Astrocyte (in vitro differentiated cells and primary cell): ENCODE measurements at regions not wholly inside any gene's neighbourhood (a gene's known extent, or its start where the extent isn't known, plus 50 kb on each side); places are given as distances from the start of the nearest gene placed in this dataset.

Source experiments
- DNase-seq: peaks from one replicate; pipeline ENCODE4 v3.0.0-alpha.2; 2010; ENCODE audit warnings: low read depth
- FAIRE-seq: peaks from 2 replicates; lab custom pipeline; 2011; peaks lifted over from hg19 to GRCh38; lab: Jason Lieb, UNC
- H2AFZ ChIP-seq: 2 replicates; pipeline ENCODE4 v1.6.0; 2012; ENCODE audit warnings: low read depth, low read length, inconsistent platforms
- H3K27ac ChIP-seq: 2 replicates; pipeline ENCODE4 v1.5.1; 2011; ENCODE audit warnings: low read depth, low read length, inconsistent platforms
- H3K27me3 ChIP-seq: 2 replicates; pipeline ENCODE4 v1.6.0; 2011; ENCODE audit warnings: low read length, inconsistent platforms; ENCODE audit not compliant: insufficient read depth
- H3K36me3 ChIP-seq: 2 replicates; pipeline ENCODE4 v1.5.1; 2011; ENCODE audit warnings: low read length, inconsistent platforms; ENCODE audit not compliant: insufficient read depth
- H3K4me1 ChIP-seq: 2 replicates; pipeline ENCODE4 v1.5.1; 2011; ENCODE audit warnings: low read length, inconsistent platforms; ENCODE audit not compliant: insufficient read depth
- H3K4me2 ChIP-seq: 2 replicates; pipeline ENCODE4 v1.6.0; 2012; ENCODE audit warnings: low read length, inconsistent platforms
- H3K4me3 ChIP-seq: 2 replicates; pipeline ENCODE4 v1.5.1; 2011; ENCODE audit warnings: low read depth, mild to moderate bottlenecking, low read length, inconsistent platforms; ENCODE audit not compliant: insufficient read depth
- H3K79me2 ChIP-seq: 2 replicates; pipeline ENCODE4 v1.6.0; 2012; ENCODE audit warnings: mild to moderate bottlenecking, low read length, inconsistent platforms; ENCODE audit not compliant: insufficient read depth
- H3K9ac ChIP-seq: 2 replicates; pipeline ENCODE4 v1.6.0; 2012; ENCODE audit warnings: mild to moderate bottlenecking, low read length, inconsistent platforms
- H3K9me3 ChIP-seq: 2 replicates; pipeline ENCODE4 v1.5.1; 2012; ENCODE audit warnings: low read depth, mild to moderate bottlenecking, low read length, inconsistent platforms; ENCODE audit not compliant: insufficient read depth
- H4K20me1 ChIP-seq: 2 replicates; pipeline ENCODE4 v1.6.0; 2012; ENCODE audit warnings: low read length, inconsistent platforms; ENCODE audit not compliant: insufficient read depth
- H3K27ac Mint-ChIP-seq: one replicate; pipeline ENCODE4 v1.8.0; 2021; ENCODE audit warnings: mild to moderate bottlenecking, mixed read lengths; ENCODE audit not compliant: unreplicated experiment
- H3K27me3 Mint-ChIP-seq: one replicate; pipeline ENCODE4 v1.8.0; 2021; ENCODE audit warnings: low read depth, mixed read lengths; ENCODE audit not compliant: unreplicated experiment
- H3K36me3 Mint-ChIP-seq: one replicate; pipeline ENCODE4 v1.8.0; 2021; ENCODE audit warnings: low read depth, mixed read lengths; ENCODE audit not compliant: unreplicated experiment
- H3K4me1 Mint-ChIP-seq: one replicate; pipeline ENCODE4 v1.8.0; 2021; ENCODE audit warnings: low read depth, mixed read lengths; ENCODE audit not compliant: unreplicated experiment
- H3K4me3 Mint-ChIP-seq: one replicate; pipeline ENCODE4 v1.8.0; 2021; ENCODE audit warnings: mild to moderate bottlenecking, moderate library complexity, mixed read lengths; ENCODE audit not compliant: unreplicated experiment
- H3K9me3 Mint-ChIP-seq: one replicate; pipeline ENCODE4 v1.8.0; 2021; ENCODE audit warnings: mild to moderate bottlenecking, mixed read lengths; ENCODE audit not compliant: unreplicated experiment
- EZH2 ChIP-seq: IDR thresholded peaks from 2 replicates; pipeline ENCODE4 v1.6.1; 2012; ENCODE audit warnings: mild to moderate bottlenecking, low read length, inconsistent platforms; ENCODE audit not compliant: insufficient read depth
- TF ChIP-seq, protein P1 (sequence below): IDR thresholded peaks from 2 replicates; pipeline ENCODE4 v1.5.1; 2011; ENCODE audit warnings: low read depth, mild to moderate bottlenecking, inconsistent platforms, low read length, moderate library complexity; ENCODE audit not compliant: insufficient read depth

DNA sequence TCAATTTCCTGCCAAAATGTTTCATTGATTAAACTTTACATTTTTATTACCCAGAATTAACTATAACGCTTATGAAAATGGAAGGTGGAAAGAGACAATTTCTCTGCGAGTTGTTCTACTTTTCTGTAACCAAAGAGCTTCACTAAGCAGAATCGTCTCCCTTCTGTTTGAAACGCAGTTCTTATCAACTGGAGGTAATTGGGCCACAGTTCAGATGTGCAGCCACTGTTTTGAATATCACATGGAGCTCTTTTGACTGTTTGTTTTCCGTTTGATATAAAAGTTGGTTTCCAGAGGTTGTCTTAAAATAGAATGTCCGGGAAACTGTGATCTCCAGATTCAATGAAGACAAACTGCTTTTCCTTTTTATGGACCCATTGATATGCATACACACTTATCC, 183.3 kb upstream of the SEL1L start:
- Histone ChIP-seq H3K79me2 (no peaks in the 10 kb centered on the region), H3K36me3 (no peaks in the 10 kb centered on the region), H3K4me2 (no peak overlapping the region), H3K4me1 (no peaks in the 10 kb centered on the region), H2AFZ (no peak overlapping the region), H3K4me3 (no peak overlapping the region), H3K27me3 (no peaks in the 10 kb centered on the region), H3K9me3 (no peaks in the 10 kb centered on the region), H3K9ac (no peak overlapping the region), H4K20me1 (no peaks in the 10 kb centered on the region), H3K27ac (no peak overlapping the region)
- H3K36me3 Mint-ChIP-seq: no peaks in the 10 kb centered on the region
- DNase-seq (no peak), FAIRE-seq (no peak)
- H3K4me1 Mint-ChIP-seq: no peaks in the 10 kb centered on the region
- peaks cover 4% of the 10 kb centered on the region for H3K9me3 Mint-ChIP-seq
- TF ChIP-seq, protein P1, sequence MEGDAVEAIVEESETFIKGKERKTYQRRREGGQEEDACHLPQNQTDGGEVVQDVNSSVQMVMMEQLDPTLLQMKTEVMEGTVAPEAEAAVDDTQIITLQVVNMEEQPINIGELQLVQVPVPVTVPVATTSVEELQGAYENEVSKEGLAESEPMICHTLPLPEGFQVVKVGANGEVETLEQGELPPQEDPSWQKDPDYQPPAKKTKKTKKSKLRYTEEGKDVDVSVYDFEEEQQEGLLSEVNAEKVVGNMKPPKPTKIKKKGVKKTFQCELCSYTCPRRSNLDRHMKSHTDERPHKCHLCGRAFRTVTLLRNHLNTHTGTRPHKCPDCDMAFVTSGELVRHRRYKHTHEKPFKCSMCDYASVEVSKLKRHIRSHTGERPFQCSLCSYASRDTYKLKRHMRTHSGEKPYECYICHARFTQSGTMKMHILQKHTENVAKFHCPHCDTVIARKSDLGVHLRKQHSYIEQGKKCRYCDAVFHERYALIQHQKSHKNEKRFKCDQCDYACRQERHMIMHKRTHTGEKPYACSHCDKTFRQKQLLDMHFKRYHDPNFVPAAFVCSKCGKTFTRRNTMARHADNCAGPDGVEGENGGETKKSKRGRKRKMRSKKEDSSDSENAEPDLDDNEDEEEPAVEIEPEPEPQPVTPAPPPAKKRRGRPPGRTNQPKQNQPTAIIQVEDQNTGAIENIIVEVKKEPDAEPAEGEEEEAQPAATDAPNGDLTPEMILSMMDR: no peak
- no peak for TF ChIP-seq EZH2
- no peak overlapping the region for H3K27ac Mint-ChIP-seq
- no peak overlapping the region for H3K4me3 Mint-ChIP-seq
- no peaks in the 10 kb centered on the region for H3K27me3 Mint-ChIP-seq

DNA sequence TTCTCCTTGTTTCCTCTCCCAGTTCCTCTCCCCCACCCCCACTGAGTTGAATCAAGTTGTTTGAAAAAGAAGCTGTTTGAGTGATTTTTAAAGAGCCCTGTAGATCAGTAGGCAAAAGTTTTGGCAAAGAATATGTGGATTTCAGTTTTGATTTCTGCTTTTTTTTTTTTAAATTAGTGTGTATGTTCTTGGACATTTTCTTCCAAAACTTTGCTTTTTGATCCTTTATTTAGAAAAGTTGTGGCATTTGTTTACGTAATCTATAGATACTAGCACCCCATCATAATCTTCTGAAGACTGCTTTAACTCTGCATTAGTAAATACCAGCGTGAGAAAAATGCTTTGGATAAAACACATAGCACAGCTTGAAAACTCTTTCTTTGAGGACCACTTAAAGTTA, 190.3 kb upstream of the SEL1L start:
- no peak for TF ChIP-seq EZH2
- TF ChIP-seq, protein P1: no peak
- no peaks in the 10 kb centered on the region for H3K4me1 Mint-ChIP-seq
- peaks cover 8% of the 10 kb centered on the region for H3K4me1 ChIP-seq
- no peak overlapping the region for H3K4me2 ChIP-seq
- H3K27me3 ChIP-seq: no peaks in the 10 kb centered on the region
- no peaks in the 10 kb centered on the region for H3K27me3 Mint-ChIP-seq
- FAIRE-seq (no peak), DNase-seq (no peak)
- H3K27ac ChIP-seq: no peak overlapping the region
- no peak overlapping the region for H3K4me3 ChIP-seq
- no peak overlapping the region for H3K4me3 Mint-ChIP-seq
- H3K9me3 ChIP-seq: no peaks in the 10 kb centered on the region
- no peaks in the 10 kb centered on the region for H3K36me3 Mint-ChIP-seq
- H4K20me1 ChIP-seq: no peaks in the 10 kb centered on the region
- H3K36me3 ChIP-seq: no peaks in the 10 kb centered on the region
- H3K9me3 Mint-ChIP-seq: peaks cover 3% of the 10 kb centered on the region
- H3K79me2 ChIP-seq: no peaks in the 10 kb centered on the region
- no peak overlapping the region for H3K27ac Mint-ChIP-seq
- no peak overlapping the region for H2AFZ ChIP-seq
- H3K9ac ChIP-seq: no peak overlapping the region

DNA sequence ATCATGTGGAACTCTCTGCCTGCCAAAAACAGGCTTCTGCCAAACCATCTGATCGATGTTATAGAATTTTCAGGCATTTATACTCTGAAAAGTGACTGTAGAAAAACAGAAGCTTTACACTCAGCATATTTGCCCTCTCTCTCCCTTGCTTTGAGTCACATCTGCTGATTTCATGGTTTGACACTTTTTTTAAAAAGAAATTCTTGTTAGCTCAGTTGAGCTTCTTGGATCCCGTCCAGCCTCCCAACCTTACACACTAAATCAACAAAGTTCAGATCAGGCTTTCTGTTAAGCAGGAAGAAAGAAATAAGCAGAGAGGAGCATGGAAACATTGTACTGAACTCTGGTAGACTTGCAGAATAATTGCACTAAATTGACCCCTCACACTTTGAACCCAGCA, 193.6 kb upstream of the SEL1L start:
- H3K4me2 ChIP-seq: no peak overlapping the region
- Mint-ChIP-seq H3K27ac (no peak overlapping the region), H3K4me3 (no peak overlapping the region), H3K9me3 (peaks cover 3% of the 10 kb centered on the region), H3K27me3 (no peaks in the 10 kb centered on the region), H3K36me3 (no peaks in the 10 kb centered on the region), H3K4me1 (no peaks in the 10 kb centered on the region)
- no peak for TF ChIP-seq EZH2
- TF ChIP-seq, protein P1: no peak
- H3K36me3 ChIP-seq: no peaks in the 10 kb centered on the region
- H3K4me1 ChIP-seq: peaks cover 8% of the 10 kb centered on the region
- H4K20me1 ChIP-seq: no peaks in the 10 kb centered on the region
- H3K4me3 ChIP-seq: no peak overlapping the region
- no peak overlapping the region for H2AFZ ChIP-seq
- no peaks in the 10 kb centered on the region for H3K27me3 ChIP-seq
- FAIRE-seq: no peak
- H3K9ac ChIP-seq: no peak overlapping the region
- peak; percentile 0 for DNase-seq
- no peak overlapping the region for H3K27ac ChIP-seq
- no peaks in the 10 kb centered on the region for H3K9me3 ChIP-seq
- H3K79me2 ChIP-seq: no peaks in the 10 kb centered on the region
